HuH-7 (cell line): ENCODE measurements at regions not wholly inside any gene's neighbourhood (a gene's known extent, or its start where the extent isn't known, plus 50 kb on each side); places are given as distances from the start of the nearest gene placed in this dataset.
"Not testable (repeated sequence)": the region's sequence is repeated elsewhere in the genome, so short reads cannot be mapped to it uniquely, and the experiment has no call there.

Experiments
- DNase-seq: peaks from one replicate; pipeline ENCODE4 v3.0.0; 2011; ENCODE audit warnings: low spot score

- peak; percentile 5 for DNase-seq
Measured at GRCh38 chr6:114638341-114638740, 295.5 kb upstream of the HS3ST5 start.

GRCh38 chr6:114634016-114634415 lies 291.2 kb upstream of the HS3ST5 start:
- DNase-seq = no peak

- DNase-seq = not testable (repeated sequence)
Measured at GRCh38 chr6:114626226-114626625, 283.4 kb upstream of the HS3ST5 start.

- no peak for DNase-seq
Measured at GRCh38 chr6:114619621-114620200, 276.9 kb upstream of the HS3ST5 start.

- DNase-seq = no peak
Measured at GRCh38 chr6:114611696-114612095, 268.9 kb upstream of the HS3ST5 start.

GRCh38 chr6:114608091-114608490 lies 265.3 kb upstream of the HS3ST5 start:
- DNase-seq = no peak

GRCh38 chr6:114605656-114606055 lies 262.8 kb upstream of the HS3ST5 start:
- no peak for DNase-seq

GRCh38 chr6:114600381-114600780 lies 257.6 kb upstream of the HS3ST5 start:
- DNase-seq = no peak

GRCh38 chr6:114595591-114595990 lies 252.8 kb upstream of the HS3ST5 start:
- DNase-seq = no peak

- DNase-seq = no peak
Measured at GRCh38 chr6:114595186-114595585, 252.4 kb upstream of the HS3ST5 start.

- DNase-seq = no peak
Measured at GRCh38 chr6:114592506-114592905, 249.7 kb upstream of the HS3ST5 start.

GRCh38 chr6:114588726-114589125 lies 245.9 kb upstream of the HS3ST5 start:
- no peak for DNase-seq

- DNase-seq = no peak
Measured at GRCh38 chr6:114586298-114586697, 243.5 kb upstream of the HS3ST5 start.

GRCh38 chr6:114581293-114581692 lies 238.5 kb upstream of the HS3ST5 start:
- DNase-seq = no peak

- no peak for DNase-seq
Measured at GRCh38 chr6:114580882-114581281, 238.1 kb upstream of the HS3ST5 start.

- no peak for DNase-seq
Measured at GRCh38 chr6:114579486-114579885, 236.7 kb upstream of the HS3ST5 start.

- no peak for DNase-seq
Measured at GRCh38 chr6:114577109-114577508, 234.3 kb upstream of the HS3ST5 start.

- DNase-seq = no peak
Measured at GRCh38 chr6:114576330-114576729, 233.5 kb upstream of the HS3ST5 start.

GRCh38 chr6:114569669-114570068 lies 226.8 kb upstream of the HS3ST5 start:
- no peak for DNase-seq

- no peak for DNase-seq
Measured at GRCh38 chr6:114564302-114564933, 221.6 kb upstream of the HS3ST5 start.

GRCh38 chr6:114559419-114559818 lies 216.6 kb upstream of the HS3ST5 start:
- DNase-seq = no peak

- no peak for DNase-seq
Measured at GRCh38 chr6:114558153-114558552, 215.3 kb upstream of the HS3ST5 start.

- no peak for DNase-seq
Measured at GRCh38 chr6:114556846-114557488, 214.1 kb upstream of the HS3ST5 start.

GRCh38 chr6:114550316-114550715 lies 207.5 kb upstream of the HS3ST5 start:
- DNase-seq = no peak
